Pons (tissue), 1 donor: ENCODE measurements at regions not wholly inside any gene's neighbourhood (a gene's known extent, or its start where the extent isn't known, plus 50 kb on each side); places are given as distances from the start of the nearest gene placed in this dataset.

Source experiments
- DNase-seq: peaks from one replicate; pipeline ENCODE4 v3.0.0-alpha.2; 2016; ENCODE audit warnings: low spot score

DNA sequence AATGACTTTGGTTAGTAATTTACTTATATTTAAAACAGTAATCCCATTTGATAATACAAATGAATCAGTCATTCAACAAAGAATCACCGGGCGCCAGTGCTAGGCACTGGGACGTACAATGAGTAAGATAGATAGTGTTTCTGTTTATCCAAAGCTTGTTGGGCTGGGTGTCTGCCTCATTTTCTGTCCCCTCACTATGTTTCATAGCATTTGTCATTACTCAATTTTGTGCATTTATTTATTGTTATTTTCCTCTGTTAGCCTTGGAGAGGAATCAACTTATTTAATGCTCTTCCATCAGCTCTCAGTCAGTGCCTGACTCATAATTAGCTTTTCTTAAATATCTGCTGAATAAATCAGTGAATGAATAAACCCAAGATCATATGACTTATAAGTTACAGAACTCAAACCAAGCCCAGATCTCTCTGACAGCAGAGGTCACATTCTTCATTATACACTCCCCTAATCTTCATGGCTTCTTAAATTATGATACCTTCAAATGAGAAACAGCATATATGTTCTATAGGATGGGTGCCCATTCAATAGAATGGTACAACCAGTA is 86.2 kb downstream of the TSPAN8 start:
- DNase-seq = no peak

DNA sequence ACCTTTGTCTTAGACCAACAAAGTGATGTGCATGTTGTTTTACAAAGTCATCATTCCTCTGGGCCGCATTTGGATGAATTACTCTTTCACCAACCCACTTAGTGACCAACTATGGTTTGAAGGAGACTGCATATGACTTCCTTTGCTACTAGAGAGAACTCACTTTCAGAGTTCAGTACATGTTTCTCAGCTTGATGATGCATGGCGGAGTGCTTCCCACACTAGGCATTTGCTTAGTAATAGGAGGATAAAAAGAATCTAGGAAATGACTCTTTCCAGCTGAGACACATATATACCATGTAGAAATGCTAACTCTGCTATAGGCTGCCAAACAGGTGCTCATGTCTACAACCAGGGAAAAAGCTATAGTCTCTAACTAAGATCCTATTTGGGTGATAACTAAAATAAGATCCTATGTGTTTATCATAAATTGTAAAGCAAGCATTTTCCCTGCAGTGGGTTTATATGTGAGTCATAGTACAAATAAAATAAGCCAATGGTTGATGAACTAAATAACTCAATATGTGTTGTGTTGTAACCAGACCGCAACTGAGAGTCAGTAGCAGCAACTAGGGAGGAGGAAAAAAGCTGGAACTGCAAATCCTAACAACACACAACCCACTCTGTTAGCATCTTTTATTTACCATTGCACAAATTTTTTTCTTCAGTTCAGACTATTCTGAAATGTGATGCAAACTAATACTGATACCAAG is 87.2 kb downstream of the TSPAN8 start:
- DNase-seq = no peak

DNA sequence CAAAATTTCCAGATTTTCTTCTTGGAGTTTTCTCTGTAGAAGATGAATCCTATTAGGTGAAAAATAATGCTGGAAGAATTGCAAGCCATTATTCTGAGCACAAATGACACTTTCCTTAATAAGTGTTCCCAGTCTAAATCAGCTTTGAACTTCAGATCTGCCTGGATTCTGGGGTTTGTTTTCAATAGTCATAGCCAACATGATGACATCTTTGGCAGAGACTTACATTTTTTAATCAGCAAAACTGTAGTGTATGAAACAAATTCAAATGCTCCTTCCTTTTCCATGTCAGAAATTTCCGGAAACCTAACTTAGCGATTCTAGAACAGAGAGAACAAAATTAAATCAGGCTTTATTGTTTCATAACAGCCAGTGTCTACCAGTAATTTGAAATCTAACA is 88.5 kb downstream of the TSPAN8 start:
- DNase-seq = no peak

DNA sequence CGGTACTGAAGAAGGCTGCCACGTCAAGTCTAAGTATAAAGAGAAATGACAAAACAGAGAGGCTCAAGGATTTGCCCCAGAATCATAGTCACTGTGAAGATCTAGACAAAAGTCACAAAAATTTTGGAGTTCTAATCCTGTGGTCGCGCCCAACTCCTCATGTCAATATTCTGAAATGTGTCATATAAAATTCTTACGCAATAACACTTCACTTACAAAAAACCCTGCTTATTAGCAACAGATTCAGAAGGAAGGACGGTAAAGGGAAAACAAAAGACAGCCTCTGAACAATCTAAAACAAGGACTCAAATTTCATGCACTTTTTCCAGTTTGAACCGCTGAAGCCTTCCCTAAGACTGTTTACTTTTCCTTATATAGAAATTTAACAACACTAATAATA is 94.7 kb downstream of the TSPAN8 start:
- DNase-seq = no peak

DNA sequence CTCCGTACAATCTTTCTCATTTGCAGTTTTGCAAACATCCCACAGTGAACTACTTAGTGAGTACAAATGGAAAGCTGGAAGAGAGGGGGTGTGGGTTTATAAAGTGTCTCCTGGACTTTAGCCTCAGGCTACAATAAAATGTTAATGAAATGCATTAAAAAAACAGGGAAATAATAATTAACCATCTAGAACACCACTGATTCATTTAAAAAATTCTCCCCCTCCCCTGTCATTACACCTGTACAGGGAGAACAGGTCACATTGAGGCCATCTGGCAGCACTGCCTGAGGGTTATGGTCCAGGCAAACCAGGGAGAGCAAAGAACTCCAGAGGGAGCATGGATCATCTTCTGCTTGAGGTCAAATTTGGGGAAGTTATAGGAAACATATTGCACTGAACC is 96.3 kb downstream of the TSPAN8 start:
- no peak for DNase-seq

DNA sequence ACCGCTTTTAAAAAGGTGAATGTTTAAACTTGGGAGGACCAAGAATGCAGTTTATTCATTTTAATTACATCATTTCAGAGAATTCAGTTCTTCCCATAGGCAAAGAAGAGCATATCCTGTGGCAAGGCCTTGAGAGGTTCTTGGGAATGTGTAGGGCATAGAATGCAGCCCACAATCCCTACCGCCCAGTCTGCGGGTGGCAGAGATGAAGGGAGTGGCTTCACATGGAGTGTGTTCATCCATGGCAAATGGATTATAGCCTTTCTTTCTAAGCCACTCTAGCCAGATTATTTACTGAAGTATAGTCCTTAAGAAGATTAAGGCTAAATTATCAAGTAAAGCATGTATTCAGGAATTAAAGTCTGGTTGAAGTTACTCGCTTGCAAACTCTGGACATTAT is 97.4 kb downstream of the TSPAN8 start:
- no peak for DNase-seq

DNA sequence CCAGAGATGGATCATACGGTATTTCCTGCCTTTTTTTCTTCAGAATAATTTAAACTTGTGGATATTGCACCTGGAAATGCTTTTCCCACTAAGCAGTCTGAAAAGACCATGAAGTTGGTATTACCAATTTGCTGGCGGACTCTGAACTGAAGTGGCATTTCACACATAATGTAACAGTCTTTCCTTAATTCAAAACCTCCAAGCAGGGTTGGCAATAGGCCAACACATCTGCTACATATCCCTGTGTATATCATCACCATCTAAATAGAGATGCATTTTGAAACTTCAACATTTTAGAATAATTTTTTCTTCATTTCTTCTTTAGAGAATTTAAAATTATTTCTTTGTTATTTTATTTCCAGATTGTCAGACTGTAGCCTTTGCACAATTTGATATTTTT is 100.5 kb downstream of the TSPAN8 start:
- no peak for DNase-seq

DNA sequence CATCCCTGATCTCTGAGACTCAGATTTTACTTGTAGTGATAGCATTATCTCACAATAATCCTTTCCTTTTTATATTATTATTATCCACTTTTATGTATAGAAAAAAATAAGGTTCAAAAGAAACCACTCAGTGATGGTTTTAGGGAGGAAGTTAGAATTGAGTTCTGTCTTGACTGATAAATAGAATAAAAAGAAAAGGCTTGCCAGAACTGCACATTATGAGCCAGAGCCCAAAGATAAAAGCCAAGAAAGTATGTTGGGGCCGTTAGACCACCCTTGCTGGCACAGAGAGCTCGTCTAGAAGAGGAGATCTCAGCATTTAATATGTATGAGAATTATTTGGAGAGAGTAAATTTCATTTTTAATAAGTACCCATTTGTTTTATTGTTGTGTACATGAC is 103.2 kb downstream of the TSPAN8 start:
- DNase-seq = no peak

DNA sequence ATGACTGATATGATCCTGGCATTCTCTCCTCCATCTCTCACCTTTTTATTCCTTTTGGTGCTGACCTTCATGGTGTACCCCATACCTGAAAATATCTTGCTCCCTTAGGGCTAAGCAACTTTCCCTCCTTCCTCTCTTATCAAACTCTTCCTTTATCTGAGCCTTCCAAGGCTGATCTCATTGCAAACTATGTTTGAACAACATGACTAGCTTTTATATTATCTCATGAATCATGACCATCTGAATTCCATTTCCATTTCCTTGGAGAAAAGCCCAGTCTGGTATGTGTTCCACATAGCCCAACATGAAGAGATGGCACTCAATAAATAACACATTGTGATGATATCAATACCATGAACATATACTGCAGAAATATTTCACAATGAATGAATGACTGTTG is 111.6 kb downstream of the TSPAN8 start:
- DNase-seq = no peak

DNA sequence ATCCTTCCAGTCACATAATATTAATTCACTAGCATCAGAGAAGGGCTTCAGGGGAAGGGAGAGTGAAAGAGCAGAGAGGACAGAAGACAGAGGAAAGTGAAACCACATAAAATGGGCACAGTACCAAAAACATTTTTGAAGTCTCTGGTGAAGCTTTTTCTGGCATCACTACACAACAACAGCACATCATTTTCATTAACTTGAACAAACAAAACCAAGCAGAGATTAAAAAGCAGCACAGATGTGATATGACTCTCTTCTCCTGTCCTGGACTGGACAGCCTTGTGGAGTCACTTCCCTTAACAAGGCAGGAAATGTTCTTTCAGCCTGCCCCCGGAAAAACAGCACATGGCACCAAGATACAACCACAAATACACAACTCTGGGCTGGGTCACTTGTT is 112.0 kb downstream of the TSPAN8 start:
- no peak for DNase-seq

DNA sequence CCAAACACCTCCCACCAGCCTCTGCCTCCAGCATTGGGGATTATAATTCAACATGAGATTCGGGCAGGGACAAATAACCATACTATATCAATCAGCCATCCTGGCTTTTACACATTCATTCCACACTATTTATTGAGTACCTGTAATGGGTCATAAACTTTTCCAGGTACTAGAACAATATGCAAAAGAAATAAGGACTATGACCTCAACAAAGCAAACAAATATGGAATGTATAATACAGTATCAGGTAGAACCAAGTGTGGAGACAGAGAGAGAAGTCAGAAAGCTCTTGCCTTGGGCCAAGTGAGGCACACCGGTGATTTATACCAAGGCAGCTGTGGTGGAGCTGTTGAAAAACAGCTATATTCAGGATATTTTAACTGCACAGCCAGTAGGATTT is 116.3 kb downstream of the TSPAN8 start:
- no peak for DNase-seq

DNA sequence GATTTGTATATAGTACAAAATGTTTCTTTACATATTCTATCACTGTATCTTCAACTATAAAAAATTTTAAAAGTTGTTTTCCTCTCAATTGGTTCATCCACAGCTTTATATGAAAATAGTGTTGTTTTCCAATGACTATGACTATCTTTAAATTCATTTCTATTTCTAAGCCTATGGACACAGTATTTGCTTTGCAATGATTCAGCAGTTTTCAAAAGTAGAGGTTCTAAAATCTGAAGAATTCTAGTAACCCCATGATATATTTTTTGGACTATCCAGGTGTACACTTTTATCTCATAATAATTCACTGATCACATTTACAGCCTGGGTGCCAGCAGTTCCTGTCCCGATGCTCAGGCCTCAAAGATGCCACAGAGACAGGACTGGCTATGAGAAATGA is 118.4 kb upstream of the PTPRR start:
- no peak for DNase-seq

DNA sequence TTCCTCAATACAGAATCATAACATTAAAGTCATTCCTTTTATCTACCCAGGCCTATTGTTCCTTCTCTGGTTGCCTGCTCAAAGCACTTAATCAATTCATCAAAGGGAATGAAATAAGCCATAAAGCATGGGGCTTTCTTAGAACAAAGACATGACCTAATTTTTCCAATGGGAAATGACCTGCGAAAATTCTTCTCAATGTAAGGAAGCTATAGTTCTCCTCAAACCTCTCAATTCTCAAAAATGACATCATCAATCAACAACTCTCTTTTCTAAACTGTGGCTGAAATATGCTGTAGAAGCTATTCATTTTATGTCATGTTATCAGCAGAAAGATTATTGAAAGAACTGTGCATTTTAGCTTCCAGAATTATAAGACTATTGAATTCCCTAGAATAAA is 116.0 kb upstream of the PTPRR start:
- no peak for DNase-seq

DNA sequence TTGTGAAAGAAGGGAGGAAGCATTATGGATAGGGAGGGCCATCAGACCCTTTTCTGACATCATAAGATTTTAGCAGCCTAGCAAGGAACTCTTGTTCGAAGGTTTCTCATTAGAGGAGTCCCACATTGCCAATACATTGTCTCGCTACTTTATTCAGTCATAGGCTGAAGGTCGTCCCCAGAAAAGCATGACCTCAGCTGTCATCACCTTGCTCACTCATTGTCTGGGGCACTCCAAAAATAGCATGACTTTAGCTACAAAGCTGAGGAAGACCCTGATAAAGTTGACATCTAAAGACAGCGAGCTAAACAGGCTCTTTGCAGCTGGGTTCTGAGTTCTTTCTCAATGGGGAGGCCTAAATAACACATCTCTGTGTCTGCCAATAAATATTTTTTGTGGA is 112.4 kb upstream of the PTPRR start:
- no peak for DNase-seq

DNA sequence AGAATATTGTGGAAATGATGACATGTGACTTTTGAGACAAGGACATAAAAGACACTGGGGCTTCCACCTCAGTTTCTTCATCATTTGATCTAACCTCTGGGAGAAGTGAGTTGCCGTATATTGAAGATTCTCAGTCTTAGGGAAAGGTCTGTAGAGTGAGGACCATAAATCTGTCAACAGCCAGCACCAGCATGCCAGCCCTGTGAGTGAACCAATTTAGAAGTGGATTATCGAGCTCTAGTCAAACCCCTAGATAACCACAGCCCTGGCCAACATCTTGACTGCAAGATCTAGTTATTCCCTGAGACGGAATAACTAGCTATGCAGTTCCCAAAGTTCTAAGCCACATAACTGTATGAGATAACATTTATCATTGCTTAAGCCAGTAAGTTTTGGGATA is 108.8 kb upstream of the PTPRR start:
- DNase-seq = no peak

DNA sequence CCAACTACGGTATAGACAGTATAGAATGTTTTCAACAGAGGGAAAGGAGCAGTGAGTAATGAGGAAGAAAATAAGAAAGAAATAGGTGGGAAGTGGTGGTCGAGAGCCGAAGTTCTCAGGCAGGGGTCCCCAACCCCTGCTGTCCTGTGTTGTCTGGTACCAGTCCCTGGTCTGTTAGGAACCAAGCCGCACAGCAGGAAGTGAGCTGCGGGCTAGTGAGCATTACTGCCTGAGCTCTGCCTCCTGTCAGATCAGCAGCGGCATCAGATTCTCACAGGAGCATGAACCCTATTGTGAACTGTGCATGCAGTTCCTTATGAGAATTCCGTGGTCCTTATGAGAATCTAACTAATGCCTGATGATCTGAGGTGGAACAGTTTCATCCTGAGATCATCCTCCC is 107.3 kb upstream of the PTPRR start:
- no peak for DNase-seq

DNA sequence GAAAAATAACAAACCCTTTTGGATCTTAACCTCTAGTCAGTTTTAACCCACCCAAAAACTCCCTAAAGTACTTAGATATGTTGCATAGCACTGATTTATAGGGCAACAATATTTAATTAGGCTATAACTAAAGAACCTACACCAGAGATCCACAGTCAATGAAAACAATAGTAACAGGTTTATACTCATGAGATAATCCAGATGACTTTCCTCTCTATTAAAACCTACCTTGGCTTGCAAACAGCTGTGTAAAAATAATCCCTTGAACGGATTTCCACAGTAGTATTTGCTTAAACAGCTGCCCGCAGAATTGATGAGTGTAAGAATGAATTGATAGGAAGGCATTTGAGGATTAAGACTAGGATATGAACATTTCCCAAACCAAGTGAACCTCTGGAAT is 104.3 kb upstream of the PTPRR start:
- DNase-seq = no peak

DNA sequence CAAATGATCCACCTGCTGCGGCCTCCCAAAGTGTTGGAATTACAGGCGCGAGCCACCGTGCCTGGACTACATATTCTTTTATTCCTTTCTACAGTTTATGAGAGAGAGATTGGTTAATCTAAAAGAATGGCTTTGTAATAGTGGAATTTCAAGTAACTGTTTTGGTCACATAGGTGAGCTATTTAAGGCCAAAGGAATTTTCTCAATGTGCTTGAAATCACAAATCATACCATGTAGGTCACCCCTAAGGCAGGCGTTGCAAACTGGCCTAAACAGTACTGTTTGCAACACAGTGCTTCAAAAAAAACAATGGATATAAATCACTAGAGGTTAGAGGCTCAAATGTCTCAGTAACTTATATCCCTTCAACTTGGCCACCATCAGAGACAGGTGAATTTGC is 103.7 kb upstream of the PTPRR start:
- no peak for DNase-seq

DNA sequence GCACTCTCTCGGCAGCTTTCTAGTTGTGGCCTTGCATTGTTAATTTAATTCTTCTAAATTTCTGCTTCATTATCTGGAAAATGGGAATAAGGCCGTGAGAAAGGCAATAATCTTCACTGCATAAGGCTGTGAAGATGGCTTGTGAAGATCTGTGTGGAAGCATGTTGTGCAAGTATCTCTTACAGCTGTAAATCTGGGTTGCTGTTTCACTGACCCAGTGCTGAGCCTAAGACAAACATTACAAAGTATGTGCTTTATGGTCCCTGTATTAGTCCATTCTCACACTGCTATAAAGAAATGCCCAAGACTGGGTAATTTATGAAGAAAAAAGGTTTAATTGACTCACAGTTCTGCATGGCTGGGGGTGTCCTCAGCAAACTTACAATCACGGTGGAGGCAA is 101.0 kb upstream of the PTPRR start:
- no peak for DNase-seq

DNA sequence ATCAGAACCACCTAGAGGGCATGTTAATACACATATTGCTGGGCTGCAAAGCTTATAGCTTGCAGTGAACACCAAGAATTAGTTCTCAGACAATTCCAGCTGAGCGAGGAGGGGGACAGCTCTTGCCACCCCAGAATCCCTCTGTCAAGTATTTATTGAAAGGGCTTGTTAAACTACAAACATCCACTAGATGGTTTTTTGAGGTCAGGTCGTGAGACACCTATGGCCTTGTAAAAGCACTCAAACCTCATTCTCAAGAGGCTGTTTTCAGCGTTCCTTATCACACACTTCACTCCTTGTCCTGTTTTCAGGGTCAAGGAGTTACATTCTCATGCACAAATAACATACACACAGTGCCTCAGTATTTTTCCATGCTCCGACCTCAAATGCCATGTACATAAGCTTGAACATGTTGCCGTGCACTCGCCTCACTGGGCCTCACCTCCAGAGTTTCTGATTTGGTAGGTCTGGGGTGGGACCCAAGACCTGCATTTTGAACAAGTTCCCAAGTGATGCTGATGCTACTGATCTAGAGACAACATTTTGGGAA is 98.8 kb upstream of the PTPRR start:
- DNase-seq = no peak

DNA sequence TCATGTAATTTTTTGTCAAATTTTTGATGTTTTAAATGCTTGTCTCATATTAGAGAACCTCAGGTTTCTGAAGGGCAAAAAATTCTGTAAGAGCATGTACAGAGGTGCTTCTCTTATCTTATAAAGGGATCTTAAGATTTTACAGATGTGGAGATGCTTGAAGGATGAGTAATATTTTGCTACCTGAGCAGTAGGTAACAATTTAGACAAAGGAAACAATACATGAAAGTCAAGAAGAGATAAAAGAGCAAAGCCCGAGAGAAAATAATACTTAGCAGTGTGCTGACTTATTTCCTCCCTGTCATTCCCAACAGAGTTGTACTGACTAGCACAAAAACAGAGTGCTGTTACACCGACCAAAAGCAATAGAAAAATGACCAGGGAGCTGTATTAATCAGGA is 98.1 kb upstream of the PTPRR start:
- DNase-seq = no peak

DNA sequence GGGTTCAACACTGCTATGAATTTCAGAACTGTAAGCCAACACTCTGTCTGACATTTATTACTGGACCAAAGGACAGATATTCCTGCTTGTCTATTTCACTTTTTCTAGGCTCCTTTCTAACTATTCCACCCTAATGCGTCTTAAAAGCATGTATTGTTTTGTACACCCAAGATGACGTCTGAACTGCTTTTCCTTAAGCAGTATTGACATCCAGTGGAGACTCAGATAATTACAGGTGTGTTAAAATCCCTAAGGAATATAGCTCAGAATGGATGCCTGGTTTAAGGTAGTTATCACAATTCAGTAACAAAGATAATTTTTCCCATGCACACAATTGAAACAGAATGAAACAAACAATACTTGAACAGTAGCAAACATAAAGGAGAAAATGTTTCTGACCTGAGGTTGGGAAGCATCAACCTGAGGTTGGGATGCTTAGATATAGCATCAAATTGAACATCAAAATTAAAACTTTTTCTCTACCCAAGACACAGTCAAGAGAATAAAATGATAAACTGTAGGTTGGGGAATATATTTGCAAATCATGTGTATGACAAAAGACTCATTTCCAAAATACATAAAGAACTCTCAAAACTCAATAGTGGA is 93.7 kb upstream of the PTPRR start:
- peak; percentile 42 for DNase-seq

DNA sequence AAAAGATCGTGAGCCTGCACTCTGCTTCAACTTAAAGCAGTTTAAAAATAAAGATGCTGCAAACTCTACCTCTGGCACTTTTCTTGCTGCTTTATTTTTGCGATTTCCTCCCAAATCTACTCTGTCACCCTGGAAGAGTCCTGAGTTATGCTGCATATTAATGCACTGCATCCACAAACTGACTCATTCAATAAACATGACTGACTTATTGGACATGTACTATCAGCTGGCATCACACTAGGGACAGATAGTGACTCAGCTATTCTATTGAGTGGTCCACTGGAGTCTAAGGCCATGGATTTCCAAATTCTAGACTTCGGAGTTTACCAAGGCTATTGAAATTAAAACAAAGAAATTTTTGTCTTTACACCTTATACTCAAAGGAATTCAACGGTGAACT is 90.7 kb upstream of the PTPRR start:
- no peak for DNase-seq

DNA sequence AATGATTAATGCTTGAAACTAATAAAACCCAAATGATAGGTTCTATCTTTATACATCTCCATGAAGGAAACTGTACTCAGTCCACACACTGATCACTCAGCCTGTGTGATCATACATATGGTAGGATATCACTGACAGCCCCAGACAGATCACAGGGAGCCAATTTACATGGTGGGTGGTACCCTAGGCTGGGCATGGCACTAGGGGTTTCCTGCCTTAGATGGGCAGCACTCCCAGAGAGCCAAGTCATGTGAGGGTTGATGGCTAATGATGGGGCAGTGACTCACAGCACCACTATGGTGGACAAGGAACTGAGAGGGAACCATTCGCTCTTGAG is 89.6 kb upstream of the PTPRR start:
- DNase-seq = no peak
